ENCODE measurements at regions not wholly inside any gene's neighbourhood (a gene's known extent, or its start where the extent isn't known, plus 50 kb on each side); places are given as distances from the start of the nearest gene placed in this dataset.

- Histone ChIP-seq H3K4me1 (no peaks in the 10 kb centered on the region), H3K9me3 (no peaks in the 10 kb centered on the region), H3K27me3 (no peaks in the 10 kb centered on the region), H3K27ac (no peak overlapping the region), H3K4me3 (no peak overlapping the region), H3K36me3 (peaks cover 3% of the 10 kb centered on the region)
- no peak for DNase-seq (ENCODE audit: low spot score in 2 of 2)
- no peak for TF ChIP-seq CTCF (IDR thresholded peaks at IDR 0.05)
- no peak for TF ChIP-seq POLR2A (IDR thresholded peaks at IDR 0.05)
- TF ChIP-seq EP300 (IDR thresholded peaks at IDR 0.05): no peak
- no peak for TF ChIP-seq POLR2AphosphoS5 (IDR thresholded peaks at IDR 0.05)
- 79% methylated on average over 1 of the region's 1 CpG for WGBS
These were observed 465.4 kb downstream of the GBE1 start for GRCh38 chr3:81295906-81296577.

- DNase-seq (ENCODE audit: low spot score in 2 of 2): no peak
- TF ChIP-seq EP300 (IDR thresholded peaks at IDR 0.05) (no peak), POLR2AphosphoS5 (IDR thresholded peaks at IDR 0.05) (no peak), CTCF (IDR thresholded peaks at IDR 0.05) (no peak), POLR2A (IDR thresholded peaks at IDR 0.05) (no peak)
- WGBS: 59% methylated on average over 3 of the region's 3 CpGs
These were observed 468.3 kb downstream of the GBE1 start for GRCh38 chr3:81293156-81293555.

GRCh38 chr3:81291586-81291985 lies 469.9 kb downstream of the GBE1 start:
- H3K36me3 ChIP-seq: peaks cover 3% of the 10 kb centered on the region
- H3K9me3 ChIP-seq: no peaks in the 10 kb centered on the region
- H3K27ac ChIP-seq: no peak overlapping the region
- DNase-seq (ENCODE audit: low spot score in 2 of 2): no peak
- WGBS: 45% methylated on average over 1 of the region's 1 CpG
- TF ChIP-seq EP300 (IDR thresholded peaks at IDR 0.05) (no peak), POLR2AphosphoS5 (IDR thresholded peaks at IDR 0.05) (no peak), POLR2A (IDR thresholded peaks at IDR 0.05) (no peak), CTCF (IDR thresholded peaks at IDR 0.05) (no peak)
- no peaks in the 10 kb centered on the region for H3K27me3 ChIP-seq
- H3K4me3 ChIP-seq: no peak overlapping the region
- no peaks in the 10 kb centered on the region for H3K4me1 ChIP-seq

More at GRCh38 chr3:81293156-81293555, 468.3 kb downstream of the GBE1 start:
- H3K4me1 ChIP-seq: no peaks in the 10 kb centered on the region
- no peak overlapping the region for H3K27ac ChIP-seq
- H3K36me3 ChIP-seq: peaks cover 3% of the 10 kb centered on the region
- H3K27me3 ChIP-seq: no peaks in the 10 kb centered on the region
- H3K4me3 ChIP-seq: no peak overlapping the region
- no peaks in the 10 kb centered on the region for H3K9me3 ChIP-seq

DNA sequence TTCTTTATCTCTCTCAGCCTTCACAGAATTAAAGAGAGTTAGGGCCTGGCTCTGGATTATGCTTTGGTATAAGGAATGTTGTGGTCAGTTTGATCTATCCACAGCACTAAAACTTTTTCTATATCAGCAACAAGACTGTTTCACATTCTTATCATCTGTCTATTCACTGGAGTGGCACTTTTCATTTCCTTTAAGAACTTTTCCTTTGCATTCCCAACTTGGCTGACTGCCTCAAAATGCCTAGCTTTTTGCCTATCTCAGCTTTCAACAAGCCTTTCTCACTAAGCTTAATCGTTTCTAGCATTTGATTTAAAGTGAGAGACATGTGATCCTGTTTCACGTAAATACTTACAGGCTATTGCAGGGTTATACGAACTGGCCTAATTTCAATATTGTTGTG lies 471.8 kb downstream of the GBE1 start:
- no peaks in the 10 kb centered on the region for H3K4me1 ChIP-seq
- no peaks in the 10 kb centered on the region for H3K9me3 ChIP-seq
- H3K27me3 ChIP-seq: no peaks in the 10 kb centered on the region
- H3K4me3 ChIP-seq: no peak overlapping the region
- TF ChIP-seq POLR2A (IDR thresholded peaks at IDR 0.05): no peak
- TF ChIP-seq CTCF (IDR thresholded peaks at IDR 0.05): no peak
- TF ChIP-seq EP300 (IDR thresholded peaks at IDR 0.05): no peak
- no peak for TF ChIP-seq POLR2AphosphoS5 (IDR thresholded peaks at IDR 0.05)
- DNase-seq (ENCODE audit: low spot score in 2 of 2): no peak
- H3K36me3 ChIP-seq: peaks cover 3% of the 10 kb centered on the region
- 57% methylated on average over 3 of the region's 3 CpGs for WGBS
- H3K27ac ChIP-seq: no peak overlapping the region

DNA sequence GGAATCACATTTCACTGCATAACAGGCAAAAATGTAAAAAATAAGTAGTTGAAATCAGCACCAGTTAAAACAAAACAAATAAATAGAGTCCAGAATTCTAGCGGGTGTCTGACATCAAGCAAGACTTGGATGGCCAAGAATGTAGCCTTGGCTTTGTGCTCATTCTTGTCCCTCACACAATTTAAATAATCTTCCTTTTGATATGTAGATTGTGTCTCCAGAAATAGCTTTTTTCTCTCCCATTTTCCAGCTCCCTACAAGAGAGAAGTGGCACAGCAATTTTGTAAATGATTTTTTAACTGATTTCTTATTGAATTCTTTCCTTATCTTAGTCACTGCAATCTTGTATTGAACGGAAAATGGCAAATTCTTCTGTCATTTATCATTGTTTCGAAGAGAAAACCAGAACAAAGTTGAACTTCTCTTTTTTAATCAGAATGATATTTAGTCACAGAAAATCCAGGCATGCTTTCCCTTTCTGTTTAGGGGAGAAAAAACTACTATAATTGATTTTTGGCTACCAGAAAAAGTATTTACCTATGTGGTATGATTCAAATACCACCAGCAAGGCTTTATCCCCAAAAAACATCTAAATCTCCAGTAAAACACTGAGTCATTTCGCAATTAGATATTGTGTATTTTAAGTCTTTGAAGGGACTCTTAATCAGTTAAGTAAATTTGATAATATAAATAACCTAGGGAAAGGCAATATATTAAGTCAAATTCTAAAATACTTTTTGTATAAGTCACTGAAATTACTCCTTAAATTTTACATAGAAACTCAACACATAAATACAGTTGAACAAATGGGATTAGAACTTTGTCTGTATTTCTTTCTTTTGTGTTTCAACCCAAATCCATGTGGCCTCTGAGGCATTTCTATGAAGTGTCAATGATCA lies 481.7 kb downstream of the GBE1 start:
- Histone ChIP-seq H3K36me3 (no peaks in the 10 kb centered on the region), H3K4me3 (no peak overlapping the region), H3K27ac (no peak overlapping the region), H3K9me3 (no peaks in the 10 kb centered on the region), H3K4me1 (no peaks in the 10 kb centered on the region), H3K27me3 (no peaks in the 10 kb centered on the region)
- TF ChIP-seq EP300 (IDR thresholded peaks at IDR 0.05) (no peak), CTCF (IDR thresholded peaks at IDR 0.05) (no peak), POLR2A (IDR thresholded peaks at IDR 0.05) (no peak), POLR2AphosphoS5 (IDR thresholded peaks at IDR 0.05) (no peak)
- DNase-seq (ENCODE audit: low spot score in 2 of 2): no peak
- 68% methylated on average over 4 of the region's 4 CpGs for WGBS

Measured in suprapubic skin (tissue), 4 donors.